ENCODE measurements at regions not wholly inside any gene's neighbourhood (a gene's known extent, or its start where the extent isn't known, plus 50 kb on each side); places are given as distances from the start of the nearest gene placed in this dataset.

DNA sequence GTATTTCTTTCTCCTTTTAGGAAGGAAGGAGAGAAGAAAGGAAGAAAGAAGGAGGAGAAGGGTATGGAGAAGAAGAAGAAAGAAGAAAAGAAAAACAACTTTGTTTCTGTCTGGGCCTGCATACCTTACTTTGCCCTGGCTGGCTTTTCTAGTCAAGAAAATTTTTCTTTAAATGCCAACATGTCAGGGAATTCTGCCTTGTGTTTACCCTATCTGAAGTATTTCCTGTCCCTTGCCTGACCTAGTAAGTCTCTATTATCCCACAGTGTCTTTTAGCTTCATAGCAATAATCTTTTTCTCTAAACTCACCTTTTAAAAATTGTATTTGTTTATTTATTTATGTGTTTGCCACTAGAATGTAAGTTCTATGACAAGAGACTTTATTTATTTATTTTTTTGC, 1864.1 kb downstream of the EFNA5 start:
- no peak overlapping the region for H3K4me3 Mint-ChIP-seq
- no peak for ATAC-seq
- ChIA-PET CTCF (no interaction called here), POLR2A (no interaction called here)
- H3K27me3 Mint-ChIP-seq, result no peaks in the 10 kb centered on the region
- intact Hi-C loops (cut with DNase I, micrococcal nuclease), result no loop called here
- DNase-seq, result no peak
- H3K27ac Mint-ChIP-seq, result no peak overlapping the region
- H3K9me3 Mint-ChIP-seq (ENCODE audit: low read depth), result peaks cover 28% of the 10 kb centered on the region
- no peaks in the 10 kb centered on the region for H3K4me1 Mint-ChIP-seq
- no peaks in the 10 kb centered on the region for H3K36me3 Mint-ChIP-seq (ENCODE audit: low read depth)

DNA sequence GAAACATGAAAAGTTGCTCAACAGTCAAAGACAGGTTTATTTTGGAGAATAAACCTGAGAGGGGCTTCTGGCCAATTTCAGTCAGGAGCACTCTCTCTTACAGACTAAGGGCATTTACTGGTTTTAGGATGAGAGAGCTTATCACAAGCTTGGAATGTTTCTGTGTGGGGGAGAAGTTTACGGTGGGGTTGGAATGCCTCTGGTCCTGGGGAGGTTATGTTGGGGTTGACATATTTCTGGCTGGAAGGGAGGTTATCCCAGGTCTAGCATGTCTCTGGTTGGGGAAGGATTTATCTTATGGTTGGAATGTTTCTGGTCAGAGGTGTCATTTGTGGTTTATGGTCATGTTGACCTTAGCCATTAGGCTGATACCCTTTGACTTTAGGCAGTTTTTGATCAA, 1867.3 kb downstream of the EFNA5 start:
- ChIA-PET POLR2A (no interaction called here), CTCF (no interaction called here)
- Mint-ChIP-seq H3K4me3 (no peak overlapping the region), H3K36me3 (ENCODE audit: low read depth) (no peaks in the 10 kb centered on the region), H3K27me3 (no peaks in the 10 kb centered on the region), H3K4me1 (no peaks in the 10 kb centered on the region), H3K9me3 (ENCODE audit: low read depth) (peaks cover 23% of the 10 kb centered on the region), H3K27ac (no peak overlapping the region)
- DNase-seq (no peak), ATAC-seq (no peak)
- intact Hi-C loops (cut with DNase I, micrococcal nuclease), result no loop called here

GRCh38 chr5:105794578-105794977, 1876.2 kb downstream of the EFNA5 start:
- CTCF ChIA-PET, result no interaction called here
- no peaks in the 10 kb centered on the region for H3K4me1 Mint-ChIP-seq
- DNase-seq (no peak), ATAC-seq (no peak)
- no peaks in the 10 kb centered on the region for H3K27me3 Mint-ChIP-seq
- H3K4me3 Mint-ChIP-seq, result no peak overlapping the region
- intact Hi-C loops (cut with DNase I, micrococcal nuclease), result no loop called here
- H3K27ac Mint-ChIP-seq, result no peak overlapping the region
- peaks cover 2% of the 10 kb centered on the region for H3K9me3 Mint-ChIP-seq (ENCODE audit: low read depth)
- POLR2A ChIA-PET, result no interaction called here
- no peaks in the 10 kb centered on the region for H3K36me3 Mint-ChIP-seq (ENCODE audit: low read depth)

DNA sequence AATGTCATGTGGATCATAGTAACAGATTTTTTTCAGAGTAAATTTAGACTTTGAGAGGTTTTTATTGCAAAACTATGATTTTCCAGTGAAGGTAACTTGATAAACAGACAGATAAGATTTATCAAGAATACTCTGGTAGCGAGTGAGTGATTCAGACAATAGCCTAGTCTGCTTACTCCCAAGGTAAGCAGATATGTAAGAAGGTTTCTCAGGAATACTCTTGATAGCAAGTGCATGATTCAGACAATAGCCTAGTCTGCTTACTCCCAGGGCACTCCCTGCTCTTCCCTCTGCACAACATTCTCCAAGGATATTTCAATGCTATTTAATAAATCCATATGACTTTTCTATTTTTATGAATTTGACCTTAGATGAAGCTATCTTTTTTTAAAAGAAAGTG, 1881.5 kb downstream of the EFNA5 start:
- intact Hi-C loops (cut with DNase I, micrococcal nuclease), result no loop called here
- Mint-ChIP-seq H3K27me3 (no peaks in the 10 kb centered on the region), H3K4me1 (no peaks in the 10 kb centered on the region), H3K4me3 (no peak overlapping the region), H3K9me3 (ENCODE audit: low read depth) (peaks cover 2% of the 10 kb centered on the region), H3K36me3 (ENCODE audit: low read depth) (no peaks in the 10 kb centered on the region), H3K27ac (no peak overlapping the region)
- no peak for DNase-seq
- ChIA-PET CTCF (no interaction called here), POLR2A (no interaction called here)
- no peak for ATAC-seq

DNA sequence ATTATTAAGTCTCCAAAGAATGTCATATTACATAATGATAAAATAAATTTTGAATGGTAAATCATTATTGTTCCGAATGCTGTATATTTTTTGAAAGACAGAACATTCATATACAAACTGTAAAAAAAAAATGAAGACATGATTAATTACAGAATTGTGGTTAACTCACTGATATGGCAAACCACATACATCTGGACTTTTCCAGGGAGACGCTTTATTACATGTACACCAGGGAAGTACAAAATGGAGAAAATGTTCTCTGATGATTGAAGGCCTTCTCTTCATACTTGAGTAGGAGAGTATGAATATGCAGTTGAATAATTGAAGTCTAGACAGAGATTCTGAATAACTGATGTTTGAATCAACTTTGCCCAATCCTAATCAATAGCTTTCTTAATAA, 1886.9 kb downstream of the EFNA5 start:
- ATAC-seq (no peak), DNase-seq (no peak)
- no peaks in the 10 kb centered on the region for H3K36me3 Mint-ChIP-seq (ENCODE audit: low read depth)
- H3K4me1 Mint-ChIP-seq, result no peaks in the 10 kb centered on the region
- H3K27ac Mint-ChIP-seq, result no peak overlapping the region
- intact Hi-C loops (cut with DNase I, micrococcal nuclease), result no loop called here
- H3K4me3 Mint-ChIP-seq, result no peak overlapping the region
- H3K27me3 Mint-ChIP-seq, result no peaks in the 10 kb centered on the region
- CTCF ChIA-PET, result no interaction called here
- H3K9me3 Mint-ChIP-seq (ENCODE audit: low read depth), result peaks cover 2% of the 10 kb centered on the region
- POLR2A ChIA-PET, result no interaction called here

- ChIA-PET CTCF (no interaction called here), POLR2A (no interaction called here)
- Mint-ChIP-seq H3K27ac (no peak overlapping the region), H3K9me3 (ENCODE audit: low read depth) (peaks cover 6% of the 10 kb centered on the region), H3K36me3 (ENCODE audit: low read depth) (no peaks in the 10 kb centered on the region), H3K4me1 (no peaks in the 10 kb centered on the region), H3K27me3 (no peaks in the 10 kb centered on the region), H3K4me3 (no peak overlapping the region)
- intact Hi-C loops (cut with DNase I, micrococcal nuclease), result no loop called here
- no peak for DNase-seq
- ATAC-seq, result no peak
Measured at GRCh38 chr5:105782501-105782900, 1888.2 kb downstream of the EFNA5 start.

DNA sequence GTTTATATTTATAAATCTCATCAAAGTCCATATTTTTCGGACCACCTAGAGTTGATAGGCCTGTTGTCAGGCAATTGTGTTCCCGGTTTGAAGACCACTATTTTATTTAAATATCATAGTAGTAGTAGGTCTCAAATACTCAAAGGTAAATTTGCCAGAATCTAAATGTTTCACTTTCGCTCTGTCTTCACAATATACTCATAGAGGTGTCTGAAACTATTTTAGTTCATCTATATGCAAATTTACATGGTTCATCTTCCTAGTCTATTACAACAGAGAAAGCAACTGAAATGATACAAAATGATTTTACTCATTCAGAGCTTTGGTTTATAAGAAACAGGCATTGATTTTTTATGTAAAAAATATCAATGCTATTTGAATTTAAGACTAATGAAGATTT, 1897.5 kb downstream of the EFNA5 start:
- no peak overlapping the region for H3K4me3 Mint-ChIP-seq
- CTCF ChIA-PET, result no interaction called here

GRCh38 chr5:105767267-105767666, 1903.5 kb downstream of the EFNA5 start:
- Mint-ChIP-seq H3K9me3 (ENCODE audit: low read depth) (peaks cover 18% of the 10 kb centered on the region), H3K27ac (no peak overlapping the region), H3K4me3 (no peak overlapping the region), H3K36me3 (ENCODE audit: low read depth) (no peaks in the 10 kb centered on the region), H3K27me3 (no peaks in the 10 kb centered on the region), H3K4me1 (no peaks in the 10 kb centered on the region)
- no peak for DNase-seq
- intact Hi-C loops (cut with DNase I, micrococcal nuclease), result no loop called here
- ChIA-PET POLR2A (no interaction called here), CTCF (no interaction called here)
- ATAC-seq, result no peak

More for the DNA sequence above, 1897.5 kb downstream of the EFNA5 start:
- H3K9me3 Mint-ChIP-seq (ENCODE audit: low read depth), result peaks cover 6% of the 10 kb centered on the region
- no peaks in the 10 kb centered on the region for H3K36me3 Mint-ChIP-seq (ENCODE audit: low read depth)
- POLR2A ChIA-PET, result no interaction called here
- no peak for DNase-seq
- H3K27me3 Mint-ChIP-seq, result no peaks in the 10 kb centered on the region
- no peak overlapping the region for H3K27ac Mint-ChIP-seq
- H3K4me1 Mint-ChIP-seq, result no peaks in the 10 kb centered on the region
- ATAC-seq, result no peak
- intact Hi-C loops (cut with DNase I, micrococcal nuclease), result no loop called here

DNA sequence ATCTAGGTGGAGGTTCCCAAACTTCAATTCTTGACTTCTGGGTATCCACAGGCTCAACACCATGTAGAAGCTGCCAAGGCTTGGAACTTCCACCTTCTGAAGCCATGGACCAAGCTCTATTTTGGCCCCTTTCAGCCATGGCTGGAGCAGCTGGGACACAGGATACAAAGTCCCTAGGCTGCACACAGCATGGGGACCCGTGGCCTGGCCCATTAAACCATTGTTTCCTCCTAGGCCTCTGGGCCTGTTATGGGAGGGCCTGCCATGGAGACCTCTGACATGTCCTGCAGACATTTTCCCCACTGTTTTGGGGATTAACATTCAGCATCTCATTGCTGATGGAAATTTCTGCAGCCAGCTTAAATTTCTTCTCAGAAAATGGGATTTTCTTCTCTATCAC, 1908.0 kb downstream of the EFNA5 start:
- Mint-ChIP-seq H3K4me1 (no peaks in the 10 kb centered on the region), H3K27ac (no peak overlapping the region), H3K36me3 (ENCODE audit: low read depth) (no peaks in the 10 kb centered on the region), H3K4me3 (no peak overlapping the region), H3K9me3 (ENCODE audit: low read depth) (peaks cover 33% of the 10 kb centered on the region), H3K27me3 (no peaks in the 10 kb centered on the region)
- ATAC-seq (no peak), DNase-seq (no peak)
- ChIA-PET POLR2A (no interaction called here), CTCF (no interaction called here)
- intact Hi-C loops (cut with DNase I, micrococcal nuclease), result no loop called here

GRCh38 chr5:105754056-105754455, 1916.7 kb downstream of the EFNA5 start:
- ChIA-PET POLR2A (no interaction called here), CTCF (no interaction called here)
- H3K9me3 Mint-ChIP-seq (ENCODE audit: low read depth), result peaks cover 6% of the 10 kb centered on the region
- no peak overlapping the region for H3K4me3 Mint-ChIP-seq
- intact Hi-C loops (cut with DNase I, micrococcal nuclease), result no loop called here
- no peak overlapping the region for H3K27ac Mint-ChIP-seq
- H3K27me3 Mint-ChIP-seq, result no peaks in the 10 kb centered on the region
- no peaks in the 10 kb centered on the region for H3K36me3 Mint-ChIP-seq (ENCODE audit: low read depth)
- ATAC-seq (no peak), DNase-seq (no peak)
- H3K4me1 Mint-ChIP-seq, result no peaks in the 10 kb centered on the region

GRCh38 chr5:105752801-105753200, 1917.9 kb downstream of the EFNA5 start:
- H3K4me3 Mint-ChIP-seq, result no peak overlapping the region
- no peak for DNase-seq
- no peak overlapping the region for H3K27ac Mint-ChIP-seq
- ATAC-seq, result no peak
- intact Hi-C loops (cut with DNase I, micrococcal nuclease), result no loop called here
- ChIA-PET CTCF (interaction anchor here (0.6 kb wide), 1 partner anchor 1883 kb away, joined by 3 read pairs; no protein-coding TSS in a partner anchor), POLR2A (no interaction called here)
- H3K27me3 Mint-ChIP-seq, result no peaks in the 10 kb centered on the region
- H3K9me3 Mint-ChIP-seq (ENCODE audit: low read depth), result peaks cover 1% of the 10 kb centered on the region
- H3K36me3 Mint-ChIP-seq (ENCODE audit: low read depth), result no peaks in the 10 kb centered on the region
- H3K4me1 Mint-ChIP-seq, result no peaks in the 10 kb centered on the region

DNA sequence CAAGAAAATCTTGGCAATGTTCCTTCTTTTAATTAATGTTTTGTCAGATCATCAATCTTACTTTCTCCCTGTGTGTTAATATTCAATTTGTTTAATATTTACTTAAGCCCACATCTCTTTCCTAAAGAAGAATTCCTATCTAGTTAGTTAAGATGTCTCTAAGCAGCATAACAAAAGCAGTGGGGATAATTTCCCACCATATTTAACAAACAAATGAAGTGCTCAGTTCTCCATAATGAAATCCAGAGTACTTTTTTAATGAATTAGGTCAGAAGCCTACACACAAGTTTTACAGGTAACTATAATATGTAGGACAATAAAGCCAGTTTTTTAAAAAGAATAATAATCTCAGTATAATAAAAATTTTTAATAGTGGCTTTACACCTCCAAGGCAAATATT, 1918.8 kb downstream of the EFNA5 start:
- H3K36me3 Mint-ChIP-seq (ENCODE audit: low read depth), result no peaks in the 10 kb centered on the region
- H3K27me3 Mint-ChIP-seq, result no peaks in the 10 kb centered on the region
- CTCF ChIA-PET, result no interaction called here
- intact Hi-C loops (cut with DNase I, micrococcal nuclease), result no loop called here
- H3K4me3 Mint-ChIP-seq, result no peak overlapping the region
- no peak overlapping the region for H3K27ac Mint-ChIP-seq
- no peak for DNase-seq
- H3K4me1 Mint-ChIP-seq, result no peaks in the 10 kb centered on the region
- ATAC-seq, result no peak
- POLR2A ChIA-PET, result no interaction called here
- peaks cover 4% of the 10 kb centered on the region for H3K9me3 Mint-ChIP-seq (ENCODE audit: low read depth)

DNA sequence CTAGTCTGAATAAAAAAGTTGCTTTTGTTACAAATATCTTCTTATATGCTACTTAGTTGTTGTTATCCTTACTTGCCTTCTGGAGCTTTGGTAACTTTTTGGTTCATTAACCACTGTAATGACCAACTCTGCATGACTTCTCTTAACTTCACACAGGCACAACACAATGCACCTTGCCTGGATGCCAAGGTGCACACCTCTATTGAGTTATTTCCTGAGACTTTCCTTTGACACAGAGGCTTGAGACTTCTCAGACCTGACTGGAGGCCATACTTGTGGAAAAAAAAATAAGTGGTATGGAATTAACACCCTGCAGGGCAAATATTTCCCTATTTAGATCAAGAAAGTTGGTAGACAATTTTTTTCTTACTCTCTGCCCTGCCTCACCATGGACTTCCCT, 1925.6 kb downstream of the EFNA5 start:
- intact Hi-C loops (cut with DNase I, micrococcal nuclease), result no loop called here
- H3K4me1 Mint-ChIP-seq, result no peaks in the 10 kb centered on the region
- no peak overlapping the region for H3K27ac Mint-ChIP-seq
- ChIA-PET CTCF (no interaction called here), POLR2A (no interaction called here)
- DNase-seq, result no peak
- no peak for ATAC-seq
- peaks cover 6% of the 10 kb centered on the region for H3K9me3 Mint-ChIP-seq (ENCODE audit: low read depth)
- no peaks in the 10 kb centered on the region for H3K36me3 Mint-ChIP-seq (ENCODE audit: low read depth)
- no peak overlapping the region for H3K4me3 Mint-ChIP-seq
- no peaks in the 10 kb centered on the region for H3K27me3 Mint-ChIP-seq
